PC-3 (cell line): ENCODE measurements at regions not wholly inside any gene's neighbourhood (a gene's known extent, or its start where the extent isn't known, plus 50 kb on each side); places are given as distances from the start of the nearest gene placed in this dataset.

Source experiments
- ATAC-seq: fragments of 200-7000 bp; cut with Tn5 transposase; 2 replicates; pipeline ENCODE4 v1.9.1; 2020; ENCODE audit warnings: mild to moderate bottlenecking, moderate library complexity
- BruUV-seq: library from RNA; stranded (reverse); fragments of 400-500 nt; replicated peaks from 2 replicates; lab custom pipeline; 2021; lab: Mats Ljungman, UMichigan
- CTCF ChIA-PET: fragments of 300-600 bp; sonication (Branson Sonifier 250); formaldehyde crosslinking; loops from one replicate; lab custom pipeline; 2022; ENCODE audit warnings: antibody characterized with exemption; lab: Charles Lee
- POLR2A ChIA-PET: fragments of 300-600 bp; sonication (Branson Sonifier 250); formaldehyde crosslinking; loops from one replicate; lab custom pipeline; 2022; ENCODE audit warnings: antibody characterized with exemption; ENCODE audit not compliant: unreplicated experiment; lab: Charles Lee
- DNase-seq: peaks from one replicate; pipeline ENCODE4 v3.0.0-alpha.2; 2015
- H2AFZ ChIP-seq: fragments of 300-600 bp; sonication (generic); 2 replicates; pipeline ENCODE4 v1.6.0; 2016; ENCODE audit warnings: antibody characterized with exemption, low read length
- H3F3A ChIP-seq: fragments of 300-600 bp; sonication (generic); one replicate; pipeline ENCODE4 v1.6.0; 2017; ENCODE audit warnings: antibody characterized with exemption, low read length, control low read depth, mild to moderate bottlenecking; ENCODE audit not compliant: unreplicated experiment
- H3K27ac ChIP-seq: fragments of 300-600 bp; sonication (generic); 2 replicates; pipeline ENCODE4 v1.5.1; 2016; ENCODE audit warnings: mild to moderate bottlenecking, low read length
- H3K27me3 ChIP-seq: fragments of 300-600 bp; sonication (generic); 2 replicates; pipeline ENCODE4 v1.6.1; 2016; ENCODE audit warnings: low read length, mixed read lengths
- H3K36me3 ChIP-seq: fragments of 300-600 bp; sonication (generic); 2 replicates; pipeline ENCODE4 v1.6.1; 2016; ENCODE audit warnings: low read depth, mixed run types, low read length, mixed read lengths
- H3K4me1 ChIP-seq: fragments of 300-600 bp; sonication (generic); 2 replicates; pipeline ENCODE4 v1.5.1; 2016; ENCODE audit warnings: low read length; ENCODE audit not compliant: insufficient read depth
- H3K4me2 ChIP-seq: fragments of 300-600 bp; sonication (generic); 2 replicates; pipeline ENCODE4 v1.6.0; 2016; ENCODE audit warnings: low read length
- H3K4me3 ChIP-seq: fragments of 300-600 bp; sonication (generic); 2 replicates; pipeline ENCODE4 v1.5.1; 2016; ENCODE audit warnings: mild to moderate bottlenecking, low read length, mixed read lengths
- H3K79me2 ChIP-seq: fragments of 300-600 bp; sonication (generic); 2 replicates; pipeline ENCODE4 v1.6.1; 2017; ENCODE audit warnings: low read length, mixed read lengths
- H3K9ac ChIP-seq: fragments of 300-600 bp; sonication (generic); 2 replicates; pipeline ENCODE4 v1.6.0; 2016; ENCODE audit warnings: mild to moderate bottlenecking, low read length
- H3K9me2 ChIP-seq: fragments of 300-600 bp; sonication (generic); replicated peaks from 2 replicates; pipeline ENCODE4 v1.6.1; 2016; ENCODE audit warnings: mixed run types, low read length, mixed read lengths
- H3K9me3 ChIP-seq: fragments of 300-600 bp; sonication (generic); 2 replicates; pipeline ENCODE4 v1.6.1; 2016; ENCODE audit warnings: low read length, mixed read lengths
- H4K20me1 ChIP-seq: fragments of 300-600 bp; sonication (generic); 2 replicates; pipeline ENCODE4 v1.6.1; 2016; ENCODE audit warnings: low read length, mixed read lengths
- EZH2 ChIP-seq: fragments of 300-600 bp; sonication (generic); IDR thresholded peaks from one replicate; pipeline ENCODE4 v1.6.1; 2017; ENCODE audit warnings: antibody characterized with exemption, mild to moderate bottlenecking, low read length; ENCODE audit not compliant: unreplicated experiment
- EZH2phosphoT487 ChIP-seq: fragments of 300-600 bp; sonication (generic); IDR thresholded peaks from 2 replicates; pipeline ENCODE4 v1.6.1; 2018; ENCODE audit warnings: mild to moderate bottlenecking, antibody characterized with exemption, low read length, borderline replicate concordance
- intact Hi-C: fragments of 100-400 bp; cut with micrococcal nuclease; formaldehyde crosslinking; loops from 2 replicates; pipeline ENCODE4 v1.9.0; 2023
- TF ChIP-seq, protein P1 (sequence below): fragments of 300-600 bp; sonication (generic); conservative IDR thresholded peaks from 2 replicates; pipeline ENCODE4 v1.5.1; 2017; ENCODE audit warnings: antibody characterized with exemption, low read depth, mild to moderate bottlenecking, low read length

DNA sequence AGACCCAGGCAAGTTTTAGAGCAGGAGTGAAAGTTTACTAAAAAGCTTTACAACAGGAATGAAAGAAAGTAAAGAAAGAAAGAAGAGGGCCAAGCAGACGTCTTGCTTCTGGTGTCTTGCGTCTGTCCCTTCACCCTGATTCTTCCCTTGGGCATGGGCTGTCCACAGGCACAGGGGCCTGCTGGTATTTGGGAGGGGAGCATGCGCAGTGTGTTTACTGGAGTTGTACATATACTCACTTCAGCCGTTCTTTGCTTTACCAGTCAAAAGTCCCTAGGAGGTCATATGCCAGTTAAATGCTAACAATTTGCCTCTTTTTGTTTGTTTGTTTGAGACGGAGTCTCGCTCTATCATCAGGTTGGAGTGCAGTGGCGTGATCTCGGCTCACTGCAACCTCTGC lies 875.9 kb downstream of the REEP3 start:
- H3K4me1 ChIP-seq: peaks cover 9% of the 10 kb centered on the region
- no peaks in the 10 kb centered on the region for H4K20me1 ChIP-seq
- H3K27ac ChIP-seq: no peak overlapping the region
- H3K79me2 ChIP-seq: no peaks in the 10 kb centered on the region
- TF ChIP-seq EZH2phosphoT487 (no peak), EZH2 (no peak)
- TF ChIP-seq, protein P1, sequence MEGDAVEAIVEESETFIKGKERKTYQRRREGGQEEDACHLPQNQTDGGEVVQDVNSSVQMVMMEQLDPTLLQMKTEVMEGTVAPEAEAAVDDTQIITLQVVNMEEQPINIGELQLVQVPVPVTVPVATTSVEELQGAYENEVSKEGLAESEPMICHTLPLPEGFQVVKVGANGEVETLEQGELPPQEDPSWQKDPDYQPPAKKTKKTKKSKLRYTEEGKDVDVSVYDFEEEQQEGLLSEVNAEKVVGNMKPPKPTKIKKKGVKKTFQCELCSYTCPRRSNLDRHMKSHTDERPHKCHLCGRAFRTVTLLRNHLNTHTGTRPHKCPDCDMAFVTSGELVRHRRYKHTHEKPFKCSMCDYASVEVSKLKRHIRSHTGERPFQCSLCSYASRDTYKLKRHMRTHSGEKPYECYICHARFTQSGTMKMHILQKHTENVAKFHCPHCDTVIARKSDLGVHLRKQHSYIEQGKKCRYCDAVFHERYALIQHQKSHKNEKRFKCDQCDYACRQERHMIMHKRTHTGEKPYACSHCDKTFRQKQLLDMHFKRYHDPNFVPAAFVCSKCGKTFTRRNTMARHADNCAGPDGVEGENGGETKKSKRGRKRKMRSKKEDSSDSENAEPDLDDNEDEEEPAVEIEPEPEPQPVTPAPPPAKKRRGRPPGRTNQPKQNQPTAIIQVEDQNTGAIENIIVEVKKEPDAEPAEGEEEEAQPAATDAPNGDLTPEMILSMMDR: no peak
- H3K27me3 ChIP-seq: no peaks in the 10 kb centered on the region
- no peaks in the 10 kb centered on the region for H3K9me2 ChIP-seq
- ChIA-PET POLR2A (no interaction called here), CTCF (no interaction called here)
- no peaks in the 10 kb centered on the region for H3K36me3 ChIP-seq
- H2AFZ ChIP-seq: no peak overlapping the region
- DNase-seq: no peak
- H3K9ac ChIP-seq: no peak overlapping the region
- no peak overlapping the region for H3K4me2 ChIP-seq
- no peak overlapping the region for H3K4me3 ChIP-seq
- no TSS peak for BruUV-seq
- H3K9me3 ChIP-seq: no peaks in the 10 kb centered on the region
- no peaks in the 10 kb centered on the region for H3F3A ChIP-seq
- no peak for ATAC-seq
- intact Hi-C loops: no loop called here

DNA sequence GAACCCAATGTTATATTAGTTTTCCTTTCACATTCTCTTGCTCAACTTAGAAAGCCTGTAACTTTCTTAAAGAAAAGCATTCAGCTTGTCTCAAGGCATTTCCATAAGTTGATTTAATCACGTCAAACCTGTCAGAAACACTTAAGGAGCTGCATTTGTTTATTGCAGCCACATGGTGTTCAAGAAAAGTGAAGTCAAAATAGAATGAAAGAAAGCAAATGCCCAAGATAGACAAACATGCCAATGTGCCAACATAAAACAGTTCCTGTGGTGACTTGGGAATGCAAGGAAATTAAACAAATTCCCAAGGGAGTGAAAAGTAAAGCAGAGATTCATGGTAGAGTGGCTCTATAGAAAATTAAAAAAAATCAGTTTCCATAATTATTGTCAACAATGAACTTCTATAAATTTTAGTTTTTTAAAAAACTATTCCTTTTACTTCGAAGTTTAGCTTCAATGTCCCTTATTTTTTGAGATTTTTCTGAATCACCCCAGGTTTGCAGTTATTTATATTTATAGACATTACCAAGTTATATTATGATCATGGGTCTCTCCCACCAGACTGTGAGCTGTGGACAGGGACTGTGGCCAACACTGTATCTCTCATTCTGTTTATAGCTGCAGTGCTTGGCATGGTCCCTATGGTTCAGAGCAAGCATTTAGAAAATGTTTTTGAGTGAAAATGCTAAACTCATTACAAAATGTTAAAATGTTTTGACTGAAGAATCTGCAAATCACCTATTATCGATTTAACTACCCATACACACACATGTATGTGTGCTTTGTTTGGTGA lies 887.4 kb downstream of the REEP3 start:
- H3K9ac ChIP-seq: no peak overlapping the region
- TF ChIP-seq, protein P1: no peak
- TF ChIP-seq EZH2 (no peak), EZH2phosphoT487 (no peak)
- H3K79me2 ChIP-seq: no peaks in the 10 kb centered on the region
- ChIA-PET CTCF (no interaction called here), POLR2A (no interaction called here)
- H3K9me3 ChIP-seq: no peaks in the 10 kb centered on the region
- H3K36me3 ChIP-seq: no peaks in the 10 kb centered on the region
- no peaks in the 10 kb centered on the region for H3K27me3 ChIP-seq
- H3K4me3 ChIP-seq: no peak overlapping the region
- H3K4me1 ChIP-seq: no peaks in the 10 kb centered on the region
- no peak overlapping the region for H3K4me2 ChIP-seq
- DNase-seq: no peak
- no peaks in the 10 kb centered on the region for H3K9me2 ChIP-seq
- intact Hi-C loops: no loop called here
- H3K27ac ChIP-seq: no peak overlapping the region
- H4K20me1 ChIP-seq: no peaks in the 10 kb centered on the region
- no TSS peak for BruUV-seq
- no peak overlapping the region for H2AFZ ChIP-seq
- no peaks in the 10 kb centered on the region for H3F3A ChIP-seq
- ATAC-seq: no peak

DNA sequence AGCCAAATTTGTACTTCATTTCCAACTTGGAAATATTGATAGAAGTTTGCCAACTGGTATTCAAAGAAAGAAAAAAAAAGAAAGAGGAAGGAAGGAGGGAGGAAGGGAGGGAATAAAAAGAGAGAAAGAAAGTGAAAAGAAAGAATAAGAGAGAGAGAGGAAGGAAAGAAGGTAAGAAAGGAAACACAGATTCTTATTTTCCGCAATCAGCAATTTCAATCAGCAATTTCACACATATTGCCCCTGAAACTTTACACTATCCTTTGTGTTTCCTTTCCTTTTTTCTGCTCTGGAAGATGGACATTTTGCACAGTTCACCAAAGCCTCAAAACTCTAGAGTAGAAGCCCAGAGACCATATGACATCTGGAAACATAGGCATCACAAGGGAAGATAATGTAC lies 888.1 kb downstream of the REEP3 start:
- H3K9me2 ChIP-seq: no peaks in the 10 kb centered on the region
- ATAC-seq: no peak
- no peaks in the 10 kb centered on the region for H3K27me3 ChIP-seq
- no peaks in the 10 kb centered on the region for H3K79me2 ChIP-seq
- CTCF ChIA-PET: no interaction called here
- H4K20me1 ChIP-seq: no peaks in the 10 kb centered on the region
- BruUV-seq: no TSS peak
- POLR2A ChIA-PET: no interaction called here
- TF ChIP-seq EZH2phosphoT487 (no peak), EZH2 (no peak)
- TF ChIP-seq, protein P1: no peak
- H3K27ac ChIP-seq: no peak overlapping the region
- no peak overlapping the region for H3K9ac ChIP-seq
- no peaks in the 10 kb centered on the region for H3K36me3 ChIP-seq
- intact Hi-C loops: no loop called here
- no peaks in the 10 kb centered on the region for H3K4me1 ChIP-seq
- no peaks in the 10 kb centered on the region for H3F3A ChIP-seq
- H3K4me2 ChIP-seq: no peak overlapping the region
- H3K9me3 ChIP-seq: no peaks in the 10 kb centered on the region
- no peak overlapping the region for H3K4me3 ChIP-seq
- no peak for DNase-seq
- H2AFZ ChIP-seq: no peak overlapping the region
